Activated T-cell treated with anti-CD3 and anti-CD28 coated beads for 48 hours (primary cell): ENCODE measurements at regions not wholly inside any gene's neighbourhood (a gene's known extent, or its start where the extent isn't known, plus 50 kb on each side); places are given as distances from the start of the nearest gene placed in this dataset.

ENCODE experiments used
- DNase-seq: peaks from one replicate; pipeline ENCODE4 v3.0.0-alpha.2; 2020; ENCODE audit warnings: low read depth

- DNase-seq: no peak
Observed at GRCh38 chr13:106350208-106350607, 185.3 kb downstream of the EFNB2 start.

DNA sequence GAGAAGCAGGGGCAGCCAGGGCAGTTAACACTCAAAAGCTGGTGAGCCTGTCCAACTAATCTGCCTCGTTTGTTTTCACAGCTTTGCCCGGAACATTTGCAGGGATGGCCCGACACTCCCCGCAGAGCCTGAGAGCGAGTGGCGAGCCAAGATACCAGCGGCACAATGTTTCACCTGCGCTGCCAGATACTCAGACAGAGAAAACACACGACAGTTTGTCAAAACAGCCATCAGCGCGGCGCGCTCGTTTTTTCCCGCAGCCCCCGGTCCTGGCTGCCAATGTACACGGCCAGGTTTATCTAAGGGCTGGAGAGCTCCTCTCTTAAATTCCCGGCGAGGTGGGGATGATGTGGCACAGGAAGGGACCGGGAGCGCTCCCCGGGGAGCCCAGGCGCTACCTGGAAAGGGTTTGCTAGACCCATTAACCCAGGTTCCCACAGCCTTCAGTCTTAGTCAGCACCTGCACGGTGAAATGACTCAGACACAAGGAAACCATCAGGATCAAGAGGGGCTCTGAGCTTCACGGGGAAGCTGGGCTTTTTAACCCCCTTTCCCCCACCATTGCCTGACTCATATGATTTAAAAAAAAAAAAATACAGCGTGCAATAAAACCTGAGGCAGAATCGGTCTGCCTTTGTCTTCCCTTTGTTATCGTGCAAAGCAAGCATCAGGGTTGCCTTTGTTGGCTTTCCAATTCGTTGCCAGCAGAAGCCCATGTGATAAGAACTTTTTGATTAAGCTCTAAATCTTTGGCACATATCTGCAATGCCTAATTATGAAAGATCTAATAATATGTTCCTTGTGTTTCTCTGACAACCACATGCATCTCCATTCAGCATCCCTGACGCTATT lies 186.2 kb downstream of the EFNB2 start:
- DNase-seq: no peak

GRCh38 chr13:106348075-106348840 lies 187.2 kb downstream of the EFNB2 start:
- no peak for DNase-seq

GRCh38 chr13:106344342-106344741 lies 191.1 kb downstream of the EFNB2 start:
- DNase-seq: no peak

DNA sequence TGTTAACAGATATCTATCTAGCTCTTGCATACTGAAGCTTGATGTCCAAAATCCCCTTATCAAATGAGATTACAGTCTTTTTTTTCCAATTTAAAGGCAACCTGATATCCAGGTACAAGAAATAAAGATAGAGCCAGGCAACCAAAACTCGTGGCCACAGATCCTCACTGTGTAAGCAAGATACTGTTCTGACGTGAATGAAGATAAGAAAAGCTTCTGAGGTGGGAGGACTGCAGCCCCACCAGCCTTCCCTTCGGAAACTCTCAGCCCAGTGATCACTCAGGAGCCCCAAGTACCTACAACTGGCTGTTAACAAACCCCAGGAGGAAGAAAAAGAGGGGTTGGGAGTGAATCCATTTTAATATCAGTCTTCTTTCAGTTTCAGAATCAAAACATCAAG lies 191.6 kb downstream of the EFNB2 start:
- DNase-seq: no peak

DNA sequence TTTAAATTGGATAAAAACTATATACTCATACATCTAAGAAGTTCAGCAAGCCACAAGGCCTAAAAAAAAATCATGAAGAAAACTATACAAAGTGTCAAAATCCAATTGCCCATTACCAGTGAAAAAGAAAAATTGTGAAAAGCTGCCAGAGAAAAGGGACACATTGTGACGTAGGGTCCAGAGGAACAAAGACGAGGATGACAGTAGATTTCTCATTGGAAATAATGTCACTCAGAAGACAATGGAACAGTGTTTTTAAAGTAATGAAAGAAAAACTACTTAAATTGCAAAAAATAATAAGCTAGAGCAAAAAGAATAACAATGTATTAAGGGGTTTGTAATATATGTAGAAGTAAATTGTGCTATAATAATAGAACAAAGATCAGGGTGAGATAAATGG lies 195.2 kb downstream of the EFNB2 start:
- no peak for DNase-seq

GRCh38 chr13:106337096-106337850 lies 198.2 kb downstream of the EFNB2 start:
- DNase-seq: no peak

- no peak for DNase-seq
Observed at GRCh38 chr13:106336668-106337067, 198.8 kb downstream of the EFNB2 start.

- DNase-seq: no peak
Observed at GRCh38 chr13:106332621-106333020, 202.8 kb downstream of the EFNB2 start.

DNA sequence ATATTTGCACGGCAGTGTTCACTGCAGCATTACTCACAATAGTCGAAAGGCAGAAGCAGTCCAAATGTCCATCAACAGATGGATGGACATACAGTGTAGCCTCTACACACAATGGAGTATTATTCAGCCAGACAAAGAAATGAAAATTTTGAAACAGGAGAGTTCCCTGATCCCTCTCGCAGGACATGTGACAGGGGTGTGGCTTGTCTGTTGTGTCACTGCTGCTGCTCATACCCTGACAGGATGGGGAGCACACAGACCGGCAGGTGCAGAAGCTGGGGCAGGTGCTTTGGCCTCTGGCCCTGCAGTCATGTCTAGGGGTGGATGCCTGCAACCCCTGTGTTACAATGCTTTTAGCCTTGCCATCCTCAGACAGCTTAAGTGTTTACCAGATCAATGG lies 204.3 kb downstream of the EFNB2 start:
- DNase-seq: no peak

DNA sequence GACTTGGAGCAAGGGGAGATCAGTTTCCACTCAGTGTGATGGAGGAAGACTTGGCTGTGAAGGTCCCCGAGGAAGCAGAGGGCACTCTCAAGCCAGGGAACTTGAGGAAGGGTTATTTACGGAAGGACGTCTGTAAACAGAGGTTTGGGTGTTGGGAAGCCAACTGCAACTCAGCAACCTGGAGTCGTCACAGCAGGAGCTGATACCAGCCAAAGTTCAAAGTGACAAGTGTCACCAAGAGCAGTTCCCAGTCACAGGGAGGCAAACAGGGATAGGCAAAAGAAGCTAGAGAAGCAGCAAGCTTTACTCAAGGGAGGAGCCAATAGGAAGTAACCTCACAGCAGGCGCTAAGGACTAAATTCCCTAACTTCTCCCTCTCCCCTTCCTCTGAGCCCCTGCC lies 205.5 kb downstream of the EFNB2 start:
- DNase-seq: no peak

DNA sequence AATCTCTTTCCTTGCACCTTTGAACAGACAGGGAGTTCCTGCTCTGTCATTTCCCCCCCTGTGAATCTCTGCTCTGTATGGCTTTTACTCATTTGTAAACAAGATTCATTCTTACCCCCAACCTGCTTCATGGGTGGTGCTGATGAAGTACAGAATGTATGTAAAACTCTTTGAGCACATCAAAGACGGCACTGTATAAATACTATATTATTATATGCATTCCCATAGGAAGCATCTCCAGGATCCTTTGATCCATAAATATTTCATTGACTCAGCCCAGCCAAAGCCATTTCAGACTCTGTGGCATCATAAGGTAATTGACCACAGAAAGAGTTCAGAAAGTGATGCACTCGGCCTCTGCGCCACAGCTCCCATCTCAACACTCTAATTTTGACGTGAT lies 208.7 kb downstream of the EFNB2 start:
- no peak for DNase-seq

- DNase-seq: no peak
Observed at GRCh38 chr13:106324444-106324843, 211.0 kb downstream of the EFNB2 start.

GRCh38 chr13:106322628-106323027 lies 212.8 kb downstream of the EFNB2 start:
- no peak for DNase-seq

DNA sequence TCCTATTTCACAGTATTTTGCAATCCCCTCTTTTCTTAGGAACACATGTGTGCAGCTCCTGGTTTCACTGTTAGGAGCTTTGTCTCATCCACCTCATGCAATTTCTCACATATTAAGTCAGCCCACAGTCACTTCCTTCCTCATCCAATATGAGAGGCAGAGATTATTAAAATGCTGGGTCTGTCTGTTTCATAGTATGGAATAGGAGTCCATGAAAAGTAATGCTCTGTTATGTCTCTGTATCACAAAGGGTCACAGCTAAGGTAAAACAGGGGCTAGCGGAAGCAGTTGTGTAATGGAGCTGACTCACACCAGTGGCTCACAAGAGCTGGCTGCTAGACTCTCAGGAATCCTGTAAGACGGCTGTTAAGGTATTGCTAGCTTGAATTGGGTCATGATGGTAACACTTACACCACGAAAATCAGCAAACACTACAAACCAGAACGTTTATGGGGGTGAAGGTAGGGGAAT lies 216.5 kb downstream of the EFNB2 start:
- no peak for DNase-seq

DNA sequence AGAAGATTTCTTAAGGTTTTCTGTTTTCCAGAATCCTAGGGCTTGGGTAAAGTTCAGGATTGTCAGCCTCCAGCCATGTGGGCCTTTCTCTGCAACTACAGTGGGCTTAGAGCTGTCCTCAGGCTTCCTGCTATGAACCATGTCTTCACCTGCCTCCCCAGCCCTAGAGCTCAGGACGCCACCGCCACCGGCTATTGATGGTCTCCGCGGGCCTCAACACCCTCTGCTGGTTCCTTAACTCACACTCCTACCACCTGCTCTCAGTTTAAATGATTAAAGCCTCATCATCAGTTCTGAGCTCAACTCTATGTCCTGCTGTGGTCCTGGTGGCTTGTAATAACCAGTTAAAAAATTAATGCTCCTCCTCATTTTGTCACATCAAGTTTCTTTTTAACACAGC lies 221.0 kb downstream of the EFNB2 start:
- no peak for DNase-seq

DNA sequence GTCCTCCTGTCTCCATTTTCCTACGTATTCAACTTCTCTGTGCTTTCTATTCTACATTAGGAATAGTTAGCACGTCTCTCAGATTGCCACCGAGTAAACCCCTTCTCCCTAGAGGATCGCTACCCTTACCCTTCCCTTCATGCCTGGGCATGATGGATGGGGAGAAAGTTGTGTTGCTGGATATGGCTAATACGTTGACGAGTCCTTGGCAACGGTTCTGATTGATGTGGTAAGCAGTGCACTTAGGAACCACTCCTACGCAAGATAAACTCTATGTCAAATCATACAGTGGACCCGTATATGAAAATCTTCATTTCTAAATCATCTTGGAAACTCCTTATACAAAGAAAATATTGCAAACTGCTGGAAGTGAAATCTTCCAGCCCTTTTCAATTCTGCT lies 224.5 kb downstream of the EFNB2 start:
- DNase-seq: no peak

- DNase-seq: no peak
Observed at GRCh38 chr13:106310291-106310865, 225.1 kb downstream of the EFNB2 start.

DNA sequence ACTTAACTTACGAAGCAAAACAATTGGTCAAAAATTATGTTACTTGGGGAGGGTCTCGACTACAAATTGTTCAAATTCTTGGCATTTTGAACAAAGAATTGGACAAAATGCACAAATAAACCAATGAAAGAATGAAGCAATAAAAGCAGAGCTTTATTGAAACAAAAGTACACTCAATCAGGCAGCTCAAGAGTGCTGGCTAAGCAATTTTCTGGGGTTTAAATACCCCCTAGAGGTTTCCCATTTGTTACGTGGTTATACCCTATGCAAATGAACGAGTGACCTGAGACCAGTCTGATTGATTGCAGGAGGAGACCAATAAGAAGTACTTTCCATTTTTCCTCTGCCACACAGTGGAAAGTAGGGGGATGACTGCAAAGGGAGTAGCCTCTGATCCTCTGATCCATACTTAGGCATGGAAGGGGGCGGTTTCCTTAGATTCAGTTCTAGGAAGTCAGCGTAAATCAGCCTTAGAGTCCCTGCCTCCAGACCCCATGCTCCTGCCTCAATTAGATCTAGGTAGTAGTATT lies 228.6 kb downstream of the EFNB2 start:
- no peak for DNase-seq

DNA sequence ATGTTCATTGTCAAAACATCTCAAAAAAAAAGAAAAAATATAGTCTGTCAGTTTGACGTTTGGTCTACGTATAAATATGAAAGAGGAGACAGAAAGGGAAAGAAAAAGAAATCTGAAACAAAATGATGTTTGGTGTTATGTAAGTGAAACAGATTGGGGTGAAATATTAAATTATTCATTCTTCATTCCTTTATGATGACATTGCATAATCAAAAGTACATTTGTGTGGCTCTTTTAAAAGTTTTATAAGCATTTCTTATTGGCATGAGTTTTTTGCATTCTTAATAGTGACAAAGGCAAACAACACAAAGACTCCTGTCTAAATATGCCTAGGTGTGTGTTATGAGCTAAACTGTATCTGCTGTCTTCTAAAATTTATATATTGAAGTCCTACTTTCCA lies 232.6 kb downstream of the EFNB2 start:
- no peak for DNase-seq

GRCh38 chr13:106302011-106302410 lies 233.5 kb downstream of the EFNB2 start:
- no peak for DNase-seq

GRCh38 chr13:106299621-106300020 lies 235.8 kb downstream of the EFNB2 start:
- DNase-seq: no peak
